H9 (cell line): ENCODE measurements at regions not wholly inside any gene's neighbourhood (a gene's known extent, or its start where the extent isn't known, plus 50 kb on each side); places are given as distances from the start of the nearest gene placed in this dataset.
A peak's percentile ranks its signal among the peaks of the same experiment; 100 is the strongest.

ENCODE experiments used
- DNase-seq: peaks from one replicate; pipeline ENCODE4 v3.0.0-alpha.2; 2017
- H2AFZ ChIP-seq: one replicate; pipeline ENCODE4 v1.6.1; 2013; ENCODE audit warnings: mild to moderate bottlenecking, low read length, control low read depth, moderate library complexity
- H2AK5ac ChIP-seq: 2 replicates; pipeline ENCODE4 v1.6.1; 2013; ENCODE audit warnings: low read length, control low read depth, mixed read lengths; ENCODE audit not compliant: insufficient read length
- H2BK120ac ChIP-seq: one replicate; pipeline ENCODE4 v1.6.1; 2013; ENCODE audit warnings: low read depth, mild to moderate bottlenecking, low read length, control low read depth, inconsistent platforms; ENCODE audit not compliant: poor library complexity, severe bottlenecking
- H2BK12ac ChIP-seq: 2 replicates; pipeline ENCODE4 v1.6.1; 2013; ENCODE audit warnings: low read length, control low read depth, mixed read lengths, low read depth; ENCODE audit not compliant: insufficient read length
- H2BK15ac ChIP-seq: 2 replicates; pipeline ENCODE4 v1.6.1; 2013; ENCODE audit warnings: low read depth, low read length, control low read depth
- H2BK20ac ChIP-seq: one replicate; pipeline ENCODE4 v1.6.1; 2013; ENCODE audit warnings: low read depth, mild to moderate bottlenecking, low read length, control low read depth, inconsistent platforms; ENCODE audit not compliant: poor library complexity, severe bottlenecking
- H2BK5ac ChIP-seq: 2 replicates; pipeline ENCODE4 v1.6.1; 2013; ENCODE audit warnings: low read length, control low read depth, mixed read lengths; ENCODE audit not compliant: insufficient read length
- H3K14ac ChIP-seq: 2 replicates; pipeline ENCODE4 v1.6.1; 2013; ENCODE audit warnings: low read length, control low read depth; ENCODE audit not compliant: insufficient read depth
- H3K18ac ChIP-seq: 2 replicates; pipeline ENCODE4 v1.6.1; 2013; ENCODE audit warnings: low read depth, mild to moderate bottlenecking, mixed read lengths, low read length, control low read depth; ENCODE audit not compliant: insufficient read length
- H3K23ac ChIP-seq: 2 replicates; pipeline ENCODE4 v1.6.1; 2013; ENCODE audit warnings: low read length, control low read depth, mixed read lengths, low read depth; ENCODE audit not compliant: insufficient read length
- H3K23me2 ChIP-seq: 2 replicates; pipeline ENCODE4 v1.6.1; 2013; ENCODE audit warnings: low read depth, mild to moderate bottlenecking, mixed read lengths, low read length, control low read depth; ENCODE audit not compliant: insufficient read length, poor library complexity, severe bottlenecking
- H3K27ac ChIP-seq: 2 replicates; pipeline ENCODE4 v1.5.1; 2013; ENCODE audit warnings: low read length, control low read depth, mixed read lengths, low read depth; ENCODE audit not compliant: insufficient read length
- H3K27me3 ChIP-seq: 2 replicates; pipeline ENCODE4 v1.6.1; 2013; ENCODE audit warnings: low read length, control low read depth, inconsistent platforms; ENCODE audit not compliant: insufficient read depth
- H3K4ac ChIP-seq: 2 replicates; pipeline ENCODE4 v1.6.1; 2013; ENCODE audit warnings: low read depth, mild to moderate bottlenecking, control low read depth, inconsistent platforms, low read length, moderate library complexity
- H3K4me1 ChIP-seq: 2 replicates; pipeline ENCODE4 v1.6.1; 2013; ENCODE audit warnings: low read length, control low read depth, inconsistent platforms; ENCODE audit not compliant: insufficient read depth
- H3K4me2 ChIP-seq: 2 replicates; pipeline ENCODE4 v1.6.1; 2013; ENCODE audit warnings: low read length, control low read depth, mixed read lengths; ENCODE audit not compliant: insufficient read length, insufficient read depth
- H3K56ac ChIP-seq: 2 replicates; pipeline ENCODE4 v1.6.1; 2013; ENCODE audit warnings: low read depth, mild to moderate bottlenecking, mixed read lengths, low read length, control low read depth; ENCODE audit not compliant: insufficient read length
- H3K79me1 ChIP-seq: 2 replicates; pipeline ENCODE4 v1.6.1; 2013; ENCODE audit warnings: low read depth, mild to moderate bottlenecking, moderate library complexity, low read length, control low read depth, inconsistent platforms; ENCODE audit not compliant: insufficient read depth, poor library complexity, severe bottlenecking
- H3K79me2 ChIP-seq: 2 replicates; pipeline ENCODE4 v1.6.1; 2013; ENCODE audit warnings: low read length, control low read depth, inconsistent platforms; ENCODE audit not compliant: insufficient read depth
- H3K9ac ChIP-seq: 2 replicates; pipeline ENCODE4 v1.6.1; 2013; ENCODE audit warnings: low read length, control low read depth, mixed read lengths; ENCODE audit not compliant: insufficient read length; ENCODE audit errors: extremely low read depth
- H3K9me3 ChIP-seq: one replicate; pipeline ENCODE4 v1.6.1; 2013; ENCODE audit warnings: low read depth, low read length, inconsistent platforms; ENCODE audit not compliant: control insufficient read depth
- H3T11ph ChIP-seq: one replicate; pipeline ENCODE4 v1.6.1; 2013; ENCODE audit warnings: mild to moderate bottlenecking, low read length, control low read depth, inconsistent platforms
- H4K20me1 ChIP-seq: one replicate; pipeline ENCODE4 v1.6.1; 2013; ENCODE audit not compliant: control insufficient read depth, insufficient read length, insufficient read depth
- H4K5ac ChIP-seq: 2 replicates; pipeline ENCODE4 v1.6.1; 2013; ENCODE audit warnings: low read depth, mild to moderate bottlenecking, mixed read lengths, low read length, control low read depth; ENCODE audit not compliant: insufficient read length
- H4K8ac ChIP-seq: replicated peaks from 2 replicates; pipeline ENCODE4 v1.6.1; 2013; ENCODE audit warnings: low read length, control low read depth, mixed read lengths, low read depth; ENCODE audit not compliant: insufficient read length
- H4K91ac ChIP-seq: 2 replicates; pipeline ENCODE4 v1.6.1; 2013; ENCODE audit warnings: low read depth, mild to moderate bottlenecking, moderate library complexity, mixed read lengths, low read length, control low read depth; ENCODE audit not compliant: insufficient read length
- H3K27ac Mint-ChIP-seq, 3 experiments: 2 replicates in 2 of 3; 3 replicates in 1 of 3; pipeline ENCODE4 v1.8.0; 2020 to 2021; ENCODE audit warnings: mixed read lengths in 3 of 3, mild to moderate bottlenecking in 1 of 3, moderate library complexity in 1 of 3
- H3K27me3 Mint-ChIP-seq: 2 replicates; pipeline ENCODE4 v1.8.0; 2021; ENCODE audit warnings: low read depth, mild to moderate bottlenecking, moderate library complexity, mixed read lengths
- H3K36me3 Mint-ChIP-seq, 3 experiments: 2 replicates in 2 of 3; 3 replicates in 1 of 3; pipeline ENCODE4 v1.8.0; 2020 to 2021; ENCODE audit warnings: low read depth in 3 of 3, mixed read lengths in 3 of 3; ENCODE audit not compliant: insufficient read depth in 1 of 3
- H3K4me1 Mint-ChIP-seq, 2 experiments: 2 replicates each; pipeline ENCODE4 v1.8.0; 2020; ENCODE audit warnings: mixed read lengths in 2 of 2
- H3K4me3 Mint-ChIP-seq, 2 experiments: 2 replicates in 1 of 2; 3 replicates in 1 of 2; pipeline ENCODE4 v1.8.0; 2020 to 2021; ENCODE audit warnings: mild to moderate bottlenecking in 2 of 2, mixed read lengths in 2 of 2, moderate library complexity in 1 of 2
- H3K9me3 Mint-ChIP-seq, 2 experiments: 2 replicates in 1 of 2; 3 replicates in 1 of 2; pipeline ENCODE4 v1.8.0; 2020; ENCODE audit warnings: mild to moderate bottlenecking in 2 of 2, mixed read lengths in 2 of 2, moderate library complexity in 1 of 2
- CTCF ChIP-seq: fragments of 200-600 bp; sonication (generic); conservative IDR thresholded peaks from 3 replicates; pipeline ENCODE4 v1.8.0; 2021; ENCODE audit warnings: antibody characterized with exemption, mild to moderate bottlenecking
- WGBS: extraction: QIAGEN DNeasy Blood & Tissue Kit; methylation state at CpG from one replicate; pipeline ENCODE4 v1.1.7; 2013; ENCODE audit warnings: missing lambda C conversion rate, low lambda C conversion rate, mixed read lengths; ENCODE audit not compliant: insufficient read length; ENCODE audit errors: extremely low coverage; 5-methylcytosine and 5-hydroxymethylcytosine counted together

- no peak overlapping the region for H2BK120ac ChIP-seq
- H3K18ac ChIP-seq, result no peak overlapping the region
- H3K9ac ChIP-seq, result no peak overlapping the region
- H2BK15ac ChIP-seq, result no peak overlapping the region
- H2AFZ ChIP-seq, result no peak overlapping the region
- no peak overlapping the region for H2BK20ac ChIP-seq
- TF ChIP-seq CTCF, result no peak
- no peak overlapping the region for H4K5ac ChIP-seq
- no peak overlapping the region for H4K8ac ChIP-seq
- H3K79me2 ChIP-seq, result no peaks in the 10 kb centered on the region
- no peak overlapping the region for H3K27ac ChIP-seq
- Mint-ChIP-seq H3K4me1 (no peaks in the 10 kb centered on the region), H3K27ac (no peak overlapping the region), H3K27me3 (no peaks in the 10 kb centered on the region), H3K4me3 (no peak overlapping the region), H3K9me3 (no peaks in the 10 kb centered on the region; a peak in 1 of 5 replicates), H3K36me3 (no peaks in the 10 kb centered on the region)
- H2BK12ac ChIP-seq, result no peak overlapping the region
- H3K4ac ChIP-seq, result no peak overlapping the region
- H3K4me1 ChIP-seq, result no peaks in the 10 kb centered on the region
- H3K27me3 ChIP-seq, result no peaks in the 10 kb centered on the region
- no peaks in the 10 kb centered on the region for H3K23me2 ChIP-seq
- no CpG with 5 or more reads among the region's 7 CpGs for whole genome bisulfite sequencing
- H3K14ac ChIP-seq, result no peak overlapping the region
- no peak overlapping the region for H3T11ph ChIP-seq
- H3K4me2 ChIP-seq, result no peak overlapping the region
- no peak overlapping the region for H3K56ac ChIP-seq
- no peaks in the 10 kb centered on the region for H4K20me1 ChIP-seq
- H3K9me3 ChIP-seq, result no peaks in the 10 kb centered on the region
- H4K91ac ChIP-seq, result peak overlapping the region; percentile 19
- H3K23ac ChIP-seq, result no peak overlapping the region
- no peak overlapping the region for H2AK5ac ChIP-seq
- no peaks in the 10 kb centered on the region for H3K79me1 ChIP-seq
- H2BK5ac ChIP-seq, result no peak overlapping the region
- no peak for DNase-seq
Measured at GRCh38 chr18:67977067-67977616, 460.6 kb upstream of the DSEL start.
